ENCODE measurements at regions not wholly inside any gene's neighbourhood (a gene's known extent, or its start where the extent isn't known, plus 50 kb on each side); places are given as distances from the start of the nearest gene placed in this dataset.
A peak's percentile ranks its signal among the peaks of the same experiment; 100 is the strongest.
"Not testable (repeated sequence)": the region's sequence is repeated elsewhere in the genome, so short reads cannot be mapped to it uniquely, and the experiment has no call there.

- TF ChIP-seq, protein P1, sequence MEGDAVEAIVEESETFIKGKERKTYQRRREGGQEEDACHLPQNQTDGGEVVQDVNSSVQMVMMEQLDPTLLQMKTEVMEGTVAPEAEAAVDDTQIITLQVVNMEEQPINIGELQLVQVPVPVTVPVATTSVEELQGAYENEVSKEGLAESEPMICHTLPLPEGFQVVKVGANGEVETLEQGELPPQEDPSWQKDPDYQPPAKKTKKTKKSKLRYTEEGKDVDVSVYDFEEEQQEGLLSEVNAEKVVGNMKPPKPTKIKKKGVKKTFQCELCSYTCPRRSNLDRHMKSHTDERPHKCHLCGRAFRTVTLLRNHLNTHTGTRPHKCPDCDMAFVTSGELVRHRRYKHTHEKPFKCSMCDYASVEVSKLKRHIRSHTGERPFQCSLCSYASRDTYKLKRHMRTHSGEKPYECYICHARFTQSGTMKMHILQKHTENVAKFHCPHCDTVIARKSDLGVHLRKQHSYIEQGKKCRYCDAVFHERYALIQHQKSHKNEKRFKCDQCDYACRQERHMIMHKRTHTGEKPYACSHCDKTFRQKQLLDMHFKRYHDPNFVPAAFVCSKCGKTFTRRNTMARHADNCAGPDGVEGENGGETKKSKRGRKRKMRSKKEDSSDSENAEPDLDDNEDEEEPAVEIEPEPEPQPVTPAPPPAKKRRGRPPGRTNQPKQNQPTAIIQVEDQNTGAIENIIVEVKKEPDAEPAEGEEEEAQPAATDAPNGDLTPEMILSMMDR (IDR thresholded peaks at IDR 0.05; ENCODE audit: control extremely low read depth, extremely low read depth) = no peak
- WGBS, 2 donors = 95 to 96% methylated on average over 3 of the region's 3 CpGs
- no peak for ATAC-seq (ENCODE audit: insufficient read depth, low FRiP score)
- no peak for DNase-seq
- no peak overlapping the region for H3K9ac ChIP-seq (ENCODE audit: insufficient read depth in 1 of 2, low read length in 2 of 2)
- peaks cover 0 to 1% (median 0%) of the 10 kb centered on the region in 5 donors for H3K4me1 ChIP-seq (ENCODE audit: control insufficient read depth in 5 of 5, insufficient read depth in 5 of 5, low read length in 5 of 5)
- no peaks in the 10 kb centered on the region for H3K9me3 ChIP-seq (ENCODE audit: control insufficient read depth in 4 of 4, insufficient read depth in 3 of 4, low read length in 3 of 4)
- H3K36me3 ChIP-seq (ENCODE audit: control insufficient read depth in 4 of 4, insufficient read depth in 4 of 4, low read length in 4 of 4) = peaks cover 0 to 2% (median 0%) of the 10 kb centered on the region in 4 donors
- H3K27ac ChIP-seq (ENCODE audit: low read depth in 1 of 2, low read length in 1 of 2) = no peak overlapping the region
- H3K4me3 ChIP-seq = no peak overlapping the region
- H3K27me3 ChIP-seq (ENCODE audit: control insufficient read depth in 3 of 3, insufficient read depth in 3 of 3, low read length in 2 of 3) = no peaks in the 10 kb centered on the region
Observed at GRCh38 chr2:111251711-111252110, 131.0 kb downstream of the BCL2L11 start.

- Histone ChIP-seq H3K27ac (ENCODE audit: low read depth in 1 of 2, low read length in 1 of 2) (no peak overlapping the region), H3K36me3 (ENCODE audit: control insufficient read depth in 4 of 4, insufficient read depth in 4 of 4, low read length in 4 of 4) (peaks cover 0 to under 1% (median 0%) of the 10 kb centered on the region in 4 donors), H3K9me3 (ENCODE audit: control insufficient read depth in 4 of 4, insufficient read depth in 3 of 4, low read length in 3 of 4) (no peaks in the 10 kb centered on the region), H3K4me1 (ENCODE audit: control insufficient read depth in 5 of 5, insufficient read depth in 5 of 5, low read length in 5 of 5) (peaks cover 0 to 1% (median 0%) of the 10 kb centered on the region in 5 donors), H3K9ac (ENCODE audit: insufficient read depth in 1 of 2, low read length in 2 of 2) (no peak overlapping the region), H3K4me3 (no peak overlapping the region), H3K27me3 (ENCODE audit: control insufficient read depth in 3 of 3, insufficient read depth in 3 of 3, low read length in 2 of 3) (no peaks in the 10 kb centered on the region)
- TF ChIP-seq, protein P1 (IDR thresholded peaks at IDR 0.05; ENCODE audit: control extremely low read depth, extremely low read depth) = no peak
- DNase-seq = no peak
- no peak for ATAC-seq (ENCODE audit: insufficient read depth, low FRiP score)
Observed at GRCh38 chr2:111252436-111252835, 131.7 kb downstream of the BCL2L11 start.

- not testable (repeated sequence) for H3K4me3 ChIP-seq; H3K9ac ChIP-seq (ENCODE audit: insufficient read depth in 1 of 2, low read length in 2 of 2); H3K4me1 ChIP-seq (ENCODE audit: control insufficient read depth in 5 of 5, insufficient read depth in 5 of 5, low read length in 5 of 5); H3K27me3 ChIP-seq (ENCODE audit: control insufficient read depth in 3 of 3, insufficient read depth in 3 of 3, low read length in 2 of 3); H3K9me3 ChIP-seq (ENCODE audit: control insufficient read depth in 4 of 4, insufficient read depth in 3 of 4, low read length in 3 of 4); H3K36me3 ChIP-seq (ENCODE audit: control insufficient read depth in 4 of 4, insufficient read depth in 4 of 4, low read length in 4 of 4); ATAC-seq (ENCODE audit: insufficient read depth, low FRiP score); DNase-seq; H3K27ac ChIP-seq (ENCODE audit: low read depth in 1 of 2, low read length in 1 of 2)
- WGBS, 2 donors = 91 to 96% methylated on average over 5 of the region's 6 CpGs
Observed at GRCh38 chr2:111254916-111255315, 134.2 kb downstream of the BCL2L11 start.

DNA sequence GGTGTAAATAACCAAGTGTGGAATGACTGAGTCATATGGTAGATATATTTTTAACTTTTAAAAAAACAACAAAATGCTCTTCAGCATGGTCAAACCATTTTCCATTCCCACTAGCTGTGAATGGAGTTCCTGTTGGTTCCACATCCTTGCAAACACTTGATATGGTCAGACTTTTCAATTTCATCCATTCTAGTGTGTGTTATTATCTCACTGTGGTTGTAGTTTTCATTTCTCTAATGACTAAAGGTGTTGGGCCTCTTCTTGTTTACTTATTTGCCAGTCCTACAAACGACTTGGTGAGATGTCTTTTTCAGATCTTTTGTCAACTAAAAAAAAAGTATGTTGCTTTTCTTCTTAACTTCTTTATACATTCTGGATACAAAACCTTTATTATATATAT, 135.9 kb downstream of the BCL2L11 start:
- H3K4me3 ChIP-seq; ATAC-seq (ENCODE audit: insufficient read depth, low FRiP score); H3K36me3 ChIP-seq (ENCODE audit: control insufficient read depth in 4 of 4, insufficient read depth in 4 of 4, low read length in 4 of 4); DNase-seq; H3K9me3 ChIP-seq (ENCODE audit: control insufficient read depth in 4 of 4, insufficient read depth in 3 of 4, low read length in 3 of 4); H3K27ac ChIP-seq (ENCODE audit: low read depth in 1 of 2, low read length in 1 of 2); H3K27me3 ChIP-seq (ENCODE audit: control insufficient read depth in 3 of 3, insufficient read depth in 3 of 3, low read length in 2 of 3); H3K9ac ChIP-seq (ENCODE audit: insufficient read depth in 1 of 2, low read length in 2 of 2); H3K4me1 ChIP-seq (ENCODE audit: control insufficient read depth in 5 of 5, insufficient read depth in 5 of 5, low read length in 5 of 5): not testable (repeated sequence)
- no CpG with 5 or more reads among the region's 1 CpG for WGBS, 2 donors

- H3K36me3 ChIP-seq (ENCODE audit: control insufficient read depth in 4 of 4, insufficient read depth in 4 of 4, low read length in 4 of 4); H3K27me3 ChIP-seq (ENCODE audit: control insufficient read depth in 3 of 3, insufficient read depth in 3 of 3, low read length in 2 of 3); H3K27ac ChIP-seq (ENCODE audit: low read depth in 1 of 2, low read length in 1 of 2); ATAC-seq (ENCODE audit: insufficient read depth, low FRiP score); H3K9ac ChIP-seq (ENCODE audit: insufficient read depth in 1 of 2, low read length in 2 of 2); H3K9me3 ChIP-seq (ENCODE audit: control insufficient read depth in 4 of 4, insufficient read depth in 3 of 4, low read length in 3 of 4); H3K4me3 ChIP-seq; DNase-seq; H3K4me1 ChIP-seq (ENCODE audit: control insufficient read depth in 5 of 5, insufficient read depth in 5 of 5, low read length in 5 of 5): not testable (repeated sequence)
- WGBS, 2 donors = 79 to 83% methylated on average over 1 of the region's 1 CpG
Observed at GRCh38 chr2:111257607-111258006, 136.9 kb downstream of the BCL2L11 start.

DNA sequence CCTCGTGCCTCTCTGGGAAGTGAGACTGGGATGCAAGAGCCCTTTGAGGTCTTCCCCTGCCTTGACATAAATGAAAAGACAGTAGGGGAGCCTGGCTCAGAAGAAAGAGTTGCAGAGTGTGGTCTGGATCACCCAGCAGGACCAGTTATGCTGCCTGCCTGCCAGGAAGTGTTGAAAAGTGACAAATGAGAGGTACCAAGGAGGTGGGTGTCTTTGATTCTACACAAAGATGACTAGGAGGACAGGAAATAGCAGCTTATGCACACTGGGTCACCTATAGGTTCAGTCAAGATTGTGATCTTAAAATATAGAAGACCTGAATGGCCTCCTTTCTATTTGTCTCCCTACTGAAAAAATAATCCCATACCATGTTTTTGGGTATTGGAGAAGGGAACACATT, 137.6 kb downstream of the BCL2L11 start:
- not testable (repeated sequence) for H3K27me3 ChIP-seq (ENCODE audit: control insufficient read depth in 3 of 3, insufficient read depth in 3 of 3, low read length in 2 of 3); H3K4me1 ChIP-seq (ENCODE audit: control insufficient read depth in 5 of 5, insufficient read depth in 5 of 5, low read length in 5 of 5); H3K9me3 ChIP-seq (ENCODE audit: control insufficient read depth in 4 of 4, insufficient read depth in 3 of 4, low read length in 3 of 4); H3K9ac ChIP-seq (ENCODE audit: insufficient read depth in 1 of 2, low read length in 2 of 2); ATAC-seq (ENCODE audit: insufficient read depth, low FRiP score); H3K4me3 ChIP-seq; H3K36me3 ChIP-seq (ENCODE audit: control insufficient read depth in 4 of 4, insufficient read depth in 4 of 4, low read length in 4 of 4); DNase-seq; H3K27ac ChIP-seq (ENCODE audit: low read depth in 1 of 2, low read length in 1 of 2)
- 82 to 85% methylated on average over 1 of the region's 1 CpG for whole genome bisulfite sequencing, 2 donors

GRCh38 chr2:111262627-111263379, 142.1 kb downstream of the BCL2L11 start:
- WGBS, 2 donors = 69 to 76% methylated on average over 5 to 7 of the region's 9 CpGs
- not testable (repeated sequence) for H3K27me3 ChIP-seq (ENCODE audit: control insufficient read depth in 3 of 3, insufficient read depth in 3 of 3, low read length in 2 of 3); H3K4me1 ChIP-seq (ENCODE audit: control insufficient read depth in 5 of 5, insufficient read depth in 5 of 5, low read length in 5 of 5); H3K27ac ChIP-seq (ENCODE audit: low read depth in 1 of 2, low read length in 1 of 2); H3K36me3 ChIP-seq (ENCODE audit: control insufficient read depth in 4 of 4, insufficient read depth in 4 of 4, low read length in 4 of 4); H3K9ac ChIP-seq (ENCODE audit: insufficient read depth in 1 of 2, low read length in 2 of 2); H3K4me3 ChIP-seq; ATAC-seq (ENCODE audit: insufficient read depth, low FRiP score); H3K9me3 ChIP-seq (ENCODE audit: control insufficient read depth in 4 of 4, insufficient read depth in 3 of 4, low read length in 3 of 4)
- peak in 1 of 3 donors; percentile 6 for DNase-seq

Measured in lung (tissue), 11 donors.